GM12865 (cell line): ENCODE measurements at regions not wholly inside any gene's neighbourhood (a gene's known extent, or its start where the extent isn't known, plus 50 kb on each side); places are given as distances from the start of the nearest gene placed in this dataset.
"Not testable (repeated sequence)": the region's sequence is repeated elsewhere in the genome, so short reads cannot be mapped to it uniquely, and the experiment has no call there.

Experiments used
- DNase-seq: peaks from one replicate; pipeline ENCODE4 v3.0.0; 2010; ENCODE audit warnings: low read depth
- H3K4me3 ChIP-seq: 2 replicates; pipeline ENCODE4 v1.5.1; 2011; ENCODE audit warnings: mild to moderate bottlenecking, low read depth, low read length, control low read depth
- TF ChIP-seq, protein P1 (sequence below): IDR thresholded peaks from 2 replicates; pipeline ENCODE4 v1.5.1; 2011; ENCODE audit warnings: low read length, control low read depth, low read depth, inconsistent platforms; ENCODE audit not compliant: insufficient read depth; ENCODE audit errors: missing control alignments

DNA sequence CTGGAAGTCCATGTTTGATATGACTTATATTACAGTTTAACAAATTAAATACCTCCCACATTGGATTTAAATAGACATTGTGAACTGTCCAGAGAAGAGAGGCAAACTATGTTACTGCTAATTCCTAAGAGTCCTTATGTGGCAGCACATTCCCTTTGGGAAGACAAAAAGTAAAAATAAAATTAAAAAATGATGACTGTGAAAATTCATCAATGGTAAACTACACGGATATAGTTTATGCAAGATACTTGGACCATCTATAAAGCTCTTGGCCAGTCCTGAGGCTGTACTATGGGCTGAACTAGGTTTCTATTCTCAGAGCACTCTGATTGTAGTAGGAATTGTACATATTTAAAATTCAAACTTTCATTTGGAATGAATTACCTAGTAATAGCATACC lies 206.4 kb downstream of the LRRK2 start:
- H3K4me3 ChIP-seq = no peak overlapping the region
- DNase-seq = no peak
- TF ChIP-seq, protein P1, sequence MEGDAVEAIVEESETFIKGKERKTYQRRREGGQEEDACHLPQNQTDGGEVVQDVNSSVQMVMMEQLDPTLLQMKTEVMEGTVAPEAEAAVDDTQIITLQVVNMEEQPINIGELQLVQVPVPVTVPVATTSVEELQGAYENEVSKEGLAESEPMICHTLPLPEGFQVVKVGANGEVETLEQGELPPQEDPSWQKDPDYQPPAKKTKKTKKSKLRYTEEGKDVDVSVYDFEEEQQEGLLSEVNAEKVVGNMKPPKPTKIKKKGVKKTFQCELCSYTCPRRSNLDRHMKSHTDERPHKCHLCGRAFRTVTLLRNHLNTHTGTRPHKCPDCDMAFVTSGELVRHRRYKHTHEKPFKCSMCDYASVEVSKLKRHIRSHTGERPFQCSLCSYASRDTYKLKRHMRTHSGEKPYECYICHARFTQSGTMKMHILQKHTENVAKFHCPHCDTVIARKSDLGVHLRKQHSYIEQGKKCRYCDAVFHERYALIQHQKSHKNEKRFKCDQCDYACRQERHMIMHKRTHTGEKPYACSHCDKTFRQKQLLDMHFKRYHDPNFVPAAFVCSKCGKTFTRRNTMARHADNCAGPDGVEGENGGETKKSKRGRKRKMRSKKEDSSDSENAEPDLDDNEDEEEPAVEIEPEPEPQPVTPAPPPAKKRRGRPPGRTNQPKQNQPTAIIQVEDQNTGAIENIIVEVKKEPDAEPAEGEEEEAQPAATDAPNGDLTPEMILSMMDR = no peak

DNA sequence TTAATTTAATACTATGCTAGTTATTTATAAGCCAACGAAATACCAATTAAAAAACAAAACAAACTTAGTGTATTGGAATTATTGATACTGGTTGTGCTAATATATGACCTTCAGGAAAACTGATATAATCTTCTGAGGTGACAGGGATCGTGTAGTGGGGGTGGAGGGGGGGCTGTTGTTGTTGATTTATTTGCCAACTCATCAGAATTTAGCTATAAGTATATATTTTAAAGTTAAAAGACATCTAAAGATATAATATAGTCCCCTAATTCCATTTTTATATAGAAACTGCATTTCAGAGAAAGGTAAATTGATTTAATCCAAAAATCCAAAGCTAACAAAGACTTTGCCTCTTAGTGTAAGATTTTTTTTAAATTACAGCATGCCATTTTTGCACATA lies 210.5 kb downstream of the LRRK2 start:
- no peak overlapping the region for H3K4me3 ChIP-seq
- no peak for DNase-seq
- TF ChIP-seq, protein P1 = no peak

DNA sequence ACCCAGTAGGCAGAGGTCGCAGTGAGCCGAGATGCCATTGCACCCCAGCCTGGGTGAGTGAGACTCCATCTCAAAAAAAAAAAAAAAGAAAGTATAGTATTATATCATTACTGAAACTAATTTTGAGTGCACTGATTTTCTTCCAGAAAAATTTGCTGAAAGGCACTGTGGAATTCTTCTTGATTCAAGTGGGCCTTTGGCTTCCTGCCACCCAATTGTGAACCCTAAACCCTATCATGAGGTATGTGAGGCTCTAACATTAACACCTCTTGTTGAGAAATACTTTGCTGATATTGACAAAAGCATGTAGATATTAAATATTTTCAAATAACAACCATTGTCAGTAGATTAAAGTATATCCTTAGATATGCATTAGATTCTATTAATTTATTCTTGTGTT lies 211.2 kb downstream of the LRRK2 start:
- TF ChIP-seq, protein P1 = no peak
- H3K4me3 ChIP-seq = no peak overlapping the region
- DNase-seq = no peak

DNA sequence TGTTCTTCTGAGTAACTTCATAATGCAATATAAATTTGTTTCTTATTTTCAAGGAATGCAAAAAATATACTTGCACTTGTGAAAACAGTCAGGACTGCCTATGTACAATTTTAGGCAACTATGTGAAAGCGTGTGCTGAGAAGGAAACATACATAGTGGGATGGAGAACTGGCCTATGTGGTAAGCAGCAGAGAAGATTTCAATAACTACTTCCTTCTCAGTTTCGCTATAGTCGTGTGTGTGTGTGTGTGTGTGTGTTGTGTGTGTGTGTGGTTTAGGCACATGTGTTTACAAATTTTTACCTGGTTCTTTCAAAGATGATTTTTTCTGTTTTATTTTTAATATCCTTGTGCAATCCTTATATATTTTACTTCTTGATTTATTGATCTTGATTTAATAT lies 211.8 kb downstream of the LRRK2 start:
- TF ChIP-seq, protein P1 = no peak
- DNase-seq = peak; percentile 31
- H3K4me3 ChIP-seq = no peak overlapping the region

DNA sequence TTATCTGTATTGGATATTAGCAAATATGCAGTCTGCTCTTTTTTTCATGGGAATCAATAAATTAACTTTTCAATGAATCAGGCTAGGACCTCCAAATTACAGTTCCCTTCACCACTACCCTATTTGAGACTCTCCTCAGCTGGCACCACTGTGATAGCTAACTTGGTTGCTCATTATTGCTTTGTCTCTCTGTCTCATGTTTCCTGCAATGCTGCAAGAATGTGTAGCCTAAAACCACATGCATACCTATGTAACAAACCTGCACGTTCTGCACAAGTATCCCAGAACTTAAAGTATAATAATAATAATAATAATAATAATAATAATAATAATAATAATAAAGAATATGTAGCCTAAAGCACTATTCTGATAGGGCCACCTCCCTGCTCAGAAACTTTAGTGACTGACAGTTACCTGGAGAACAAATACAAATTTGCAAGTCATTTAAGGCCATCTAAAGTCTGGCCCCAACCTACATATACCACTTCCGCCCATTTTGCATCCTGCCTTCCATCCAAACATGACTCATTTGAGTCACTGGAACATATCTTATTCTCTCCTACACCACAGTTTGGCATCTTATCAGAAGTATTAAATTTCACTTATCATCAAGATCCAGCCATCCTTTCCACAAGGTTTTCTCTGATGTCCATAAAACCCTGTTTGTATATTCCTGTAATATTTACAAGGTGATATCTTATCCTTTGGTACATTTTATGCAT lies 215.1 kb downstream of the LRRK2 start:
- TF ChIP-seq, protein P1 = no peak
- no peak for DNase-seq
- H3K4me3 ChIP-seq = no peak overlapping the region

DNA sequence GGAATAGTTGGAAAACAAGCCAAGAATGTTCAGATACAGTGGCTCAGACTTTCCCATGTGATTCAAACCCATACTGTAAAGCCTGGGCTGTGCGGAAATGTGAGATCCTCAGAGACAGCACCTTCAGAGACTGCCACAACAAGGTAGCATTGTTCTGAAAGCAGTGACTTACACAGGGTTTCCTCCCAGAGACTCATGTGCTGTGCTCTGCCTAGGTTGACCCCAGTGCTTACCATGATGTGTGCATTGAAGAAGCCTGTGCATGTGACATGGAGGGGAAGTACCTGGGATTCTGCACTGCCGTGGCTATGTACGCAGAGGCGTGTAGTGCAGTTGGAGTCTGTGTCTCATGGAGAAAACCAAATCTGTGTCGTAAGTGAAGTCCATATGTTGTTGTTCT lies 219.4 kb downstream of the LRRK2 start:
- no peak overlapping the region for H3K4me3 ChIP-seq
- DNase-seq = peak; percentile 1
- TF ChIP-seq, protein P1 = no peak

DNA sequence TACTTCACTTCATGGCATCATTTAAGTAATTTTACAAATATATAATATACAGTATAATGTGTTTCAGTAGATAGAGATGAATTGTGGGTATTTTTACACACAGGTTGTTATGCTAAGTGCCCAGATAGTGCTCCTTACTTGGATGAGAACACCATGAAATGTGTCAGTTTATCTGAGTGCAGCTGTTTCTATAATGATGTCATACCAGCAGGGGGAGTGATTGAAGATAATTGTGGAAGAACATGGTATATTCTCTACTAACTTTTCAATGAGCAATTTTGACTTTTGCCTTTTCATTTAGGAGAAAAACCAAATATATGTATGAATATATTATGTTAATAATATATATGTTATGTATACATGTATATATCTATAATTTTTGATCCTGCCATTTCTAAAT lies 221.6 kb downstream of the LRRK2 start:
- no peak overlapping the region for H3K4me3 ChIP-seq
- DNase-seq = peak; percentile 42
- TF ChIP-seq, protein P1 = peak; percentile 49

DNA sequence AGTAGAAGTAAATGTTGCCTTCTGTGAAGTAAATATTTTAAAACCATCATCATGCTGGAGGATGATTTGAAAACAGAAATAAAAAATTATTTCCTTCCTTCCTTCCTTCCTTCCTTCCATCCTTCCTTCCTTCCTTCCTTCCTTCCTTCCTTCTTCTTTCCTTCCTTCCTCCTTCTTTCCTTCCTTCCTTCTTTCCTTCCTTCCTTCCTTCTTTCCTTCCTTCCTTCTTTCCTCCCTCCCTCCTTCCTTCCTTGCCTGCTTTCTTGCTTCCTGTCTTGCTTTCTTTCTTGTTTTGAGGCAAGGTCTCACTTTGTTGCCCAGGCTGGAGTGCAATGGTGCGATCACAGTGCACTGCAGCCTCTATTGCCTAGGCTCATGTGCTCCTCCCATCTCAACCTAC lies 223.7 kb downstream of the LRRK2 start:
- not testable (repeated sequence) for DNase-seq, H3K4me3 ChIP-seq
